MV-4-11 (cell line): ENCODE measurements at regions not wholly inside any gene's neighbourhood (a gene's known extent, or its start where the extent isn't known, plus 50 kb on each side); places are given as distances from the start of the nearest gene placed in this dataset.

ENCODE experiments used
- DNase-seq: peaks from one replicate; lab custom pipeline; 2025; lab: John Stamatoyannopoulos, UW

DNA sequence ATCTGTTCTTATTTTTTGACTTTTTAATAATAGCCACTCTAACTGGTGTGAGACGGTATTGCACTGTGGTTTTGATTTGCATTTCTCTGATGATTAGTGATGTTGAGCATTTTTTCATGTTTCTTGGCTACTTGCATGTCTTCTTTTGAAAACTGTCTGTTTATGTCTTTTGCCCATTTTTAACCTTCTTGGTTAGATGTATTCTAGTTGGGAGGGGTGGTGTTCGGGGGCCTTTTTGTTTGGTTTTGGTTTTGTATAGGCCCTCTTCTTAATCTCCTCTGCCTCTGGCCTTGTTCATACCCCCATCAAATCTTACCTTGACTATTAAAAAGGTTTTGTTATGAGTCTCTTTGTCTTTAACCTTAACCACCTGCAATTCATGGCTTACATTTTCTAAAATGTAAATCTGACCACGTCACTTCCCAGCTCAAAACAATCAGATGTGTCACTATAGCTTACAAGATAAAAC is 107.8 kb upstream of the NR4A3 start:
- DNase-seq: no peak

DNA sequence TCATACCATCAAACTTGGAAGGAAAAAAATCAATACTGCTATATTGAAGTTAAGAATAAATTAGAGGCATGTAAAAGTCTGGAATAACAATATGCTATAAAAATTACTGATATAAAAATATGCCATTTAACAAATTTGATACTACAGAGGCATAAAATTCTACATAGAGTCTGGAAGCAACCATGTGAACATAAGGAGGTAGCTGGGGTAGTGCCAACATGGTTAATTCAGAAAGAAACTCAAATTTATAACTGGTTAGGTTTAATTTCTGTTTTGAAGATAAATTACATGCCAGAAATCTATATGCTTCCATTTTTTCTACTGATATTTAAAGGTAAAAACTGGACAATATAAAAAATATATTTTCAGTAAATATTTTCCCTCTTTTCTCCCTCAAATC is 103.1 kb upstream of the NR4A3 start:
- no peak for DNase-seq

DNA sequence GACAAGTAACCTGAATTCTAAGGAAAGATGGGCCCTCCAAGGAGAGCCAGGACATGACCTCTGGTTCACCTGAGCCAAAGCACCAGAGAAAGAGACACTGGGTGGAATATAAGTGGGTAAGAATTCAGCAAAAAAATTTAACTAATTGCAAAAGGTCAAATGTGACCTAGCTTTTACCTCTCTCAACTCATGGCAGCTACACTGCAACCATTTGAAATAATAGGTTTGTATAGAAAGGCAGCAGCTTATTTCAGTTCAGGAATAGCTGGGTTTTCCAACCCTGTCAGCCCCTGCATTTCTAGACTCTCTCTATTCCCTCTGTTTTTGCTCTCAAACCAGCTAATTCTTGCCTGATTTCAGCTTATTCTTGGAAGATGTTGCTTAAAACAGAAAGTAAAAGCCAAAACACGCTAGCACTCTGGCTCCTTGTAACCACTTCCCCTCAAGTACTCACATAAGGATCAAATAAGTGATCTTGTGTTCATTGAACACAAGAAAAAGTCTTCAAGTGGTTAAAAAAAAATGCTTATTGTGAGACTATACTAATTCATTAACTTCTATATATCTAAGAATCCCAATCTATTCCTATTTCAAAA is 101.1 kb upstream of the NR4A3 start:
- peak; percentile 81 for DNase-seq

DNA sequence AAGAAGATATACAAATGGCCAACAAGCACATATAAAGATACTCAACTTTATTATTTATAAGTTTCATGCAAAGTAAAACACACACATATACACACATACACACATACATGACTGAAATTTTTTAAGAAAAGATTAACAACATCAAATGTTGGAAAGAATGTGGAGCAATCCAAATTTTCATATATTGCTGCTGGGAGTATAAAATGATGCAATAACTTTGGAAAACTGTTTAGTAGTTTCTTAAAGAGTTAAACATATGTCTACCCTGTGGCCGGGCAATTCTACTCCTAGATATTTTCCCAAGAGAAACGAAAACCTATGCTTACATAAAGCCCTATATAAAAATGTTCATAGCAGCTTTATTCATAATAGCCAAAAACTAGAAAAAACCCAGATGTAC is 99.8 kb upstream of the NR4A3 start:
- no peak for DNase-seq

DNA sequence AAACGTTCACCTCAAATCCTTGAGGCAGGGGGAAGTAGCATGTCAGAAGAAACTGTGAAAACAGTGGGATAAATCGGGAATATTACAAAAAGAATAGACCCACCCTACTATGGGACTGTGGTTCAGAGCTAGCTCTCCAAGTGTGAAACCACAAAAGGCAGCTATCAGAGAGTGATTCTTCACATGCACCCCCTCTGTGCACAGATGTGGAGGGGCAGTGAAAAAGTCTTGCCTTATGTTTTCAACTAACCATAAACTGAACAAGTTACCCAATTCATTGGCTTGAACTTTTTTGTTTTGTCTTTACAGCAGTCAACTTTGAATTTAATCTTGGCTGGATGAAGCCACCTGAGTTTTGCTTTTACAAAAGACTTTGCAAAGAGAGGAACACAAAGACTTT is 98.8 kb upstream of the NR4A3 start:
- DNase-seq: peak; percentile 22

DNA sequence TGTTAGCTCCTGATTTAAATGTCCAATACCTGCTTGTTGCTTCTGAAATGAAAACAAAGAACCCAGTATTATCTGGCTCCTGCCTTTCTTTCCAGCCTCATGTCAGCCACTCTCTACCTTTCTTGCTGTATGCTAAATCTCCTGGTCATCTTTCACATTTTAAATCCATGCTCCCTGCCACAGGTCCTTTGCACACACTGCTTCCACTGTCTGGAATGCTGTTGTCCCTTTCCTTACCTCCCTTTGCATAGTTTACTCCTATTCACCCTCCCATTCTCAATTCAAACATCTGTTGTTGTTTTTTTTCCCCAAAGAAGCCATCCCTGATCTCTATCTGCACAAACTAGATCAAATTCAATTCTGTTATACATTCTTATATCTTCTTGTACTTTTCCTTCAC is 97.0 kb upstream of the NR4A3 start:
- DNase-seq: no peak

DNA sequence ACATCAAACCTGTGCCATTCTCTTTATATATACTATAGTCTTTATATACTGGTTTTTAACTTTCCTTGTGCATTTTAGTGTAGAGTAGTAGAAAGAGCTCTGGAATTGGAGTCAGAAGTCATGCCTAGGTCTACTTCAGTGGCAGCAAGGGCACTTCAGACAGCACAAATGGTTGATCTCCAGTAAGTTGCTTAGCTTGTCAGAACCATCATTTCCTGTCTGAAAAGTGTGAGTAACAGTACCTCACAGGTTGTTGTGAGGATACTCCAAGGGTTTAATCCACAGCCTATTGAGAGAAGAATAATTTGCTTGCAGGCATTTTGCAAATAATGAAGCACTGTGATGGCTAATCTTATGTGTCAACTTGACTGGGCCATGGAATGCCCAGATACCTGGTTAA is 95.8 kb upstream of the NR4A3 start:
- no peak for DNase-seq

DNA sequence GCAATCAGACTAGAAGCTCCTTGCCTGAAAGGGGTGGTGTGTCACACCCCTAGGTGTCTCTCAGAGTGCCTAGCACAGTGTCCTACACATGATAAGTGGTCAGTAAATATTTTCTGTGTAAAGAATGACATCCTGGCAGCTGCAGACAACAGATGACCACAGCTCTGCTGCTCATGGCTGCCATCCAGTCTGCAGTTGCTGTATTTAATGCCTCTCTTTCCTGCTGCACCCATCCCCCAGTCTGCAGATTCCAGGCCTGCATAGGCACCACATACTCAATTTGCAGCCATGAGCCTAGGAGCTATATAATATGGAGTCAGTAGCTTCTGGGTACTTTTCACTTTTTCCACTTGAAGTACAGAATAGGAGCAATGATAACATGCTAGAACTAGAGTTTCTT is 94.9 kb upstream of the NR4A3 start:
- DNase-seq: no peak

DNA sequence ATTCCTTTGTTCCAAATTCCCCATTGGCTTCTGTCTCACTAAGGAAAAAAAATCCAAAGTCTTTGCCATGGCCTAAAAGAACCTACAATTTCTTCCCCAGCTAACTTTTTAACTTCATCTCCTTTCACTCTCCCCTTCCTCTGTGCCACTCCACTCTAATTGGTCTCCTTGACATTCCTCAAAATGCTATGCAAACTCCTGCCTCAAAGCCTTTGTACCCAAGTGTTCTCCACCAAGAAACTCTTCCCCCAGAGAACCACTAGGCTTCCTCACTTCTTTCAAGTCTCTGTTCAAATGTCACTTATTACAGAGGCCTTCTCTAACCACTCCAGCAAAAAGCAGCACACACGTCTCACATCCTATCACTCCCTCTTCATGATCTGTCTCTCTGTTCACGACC is 91.6 kb upstream of the NR4A3 start:
- DNase-seq: no peak

DNA sequence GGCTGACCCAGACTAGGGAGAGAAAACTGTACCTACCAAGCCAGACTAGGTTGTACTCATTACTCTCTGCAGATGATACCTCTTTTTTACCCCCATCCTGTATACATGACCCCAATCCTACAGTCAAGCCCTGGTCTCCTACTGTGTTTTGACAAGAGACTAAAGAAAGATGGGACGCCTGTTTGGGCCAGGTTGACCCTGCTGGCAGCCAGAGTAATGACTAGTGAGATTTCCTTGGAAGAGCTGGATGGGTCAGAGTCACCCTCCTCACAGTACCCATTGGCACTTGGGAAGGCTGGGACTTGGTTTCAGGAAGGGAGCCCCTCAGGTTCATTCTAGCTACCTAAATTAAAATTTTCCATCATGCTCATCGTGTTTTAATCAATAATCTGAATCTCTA is 89.7 kb upstream of the NR4A3 start:
- no peak for DNase-seq

DNA sequence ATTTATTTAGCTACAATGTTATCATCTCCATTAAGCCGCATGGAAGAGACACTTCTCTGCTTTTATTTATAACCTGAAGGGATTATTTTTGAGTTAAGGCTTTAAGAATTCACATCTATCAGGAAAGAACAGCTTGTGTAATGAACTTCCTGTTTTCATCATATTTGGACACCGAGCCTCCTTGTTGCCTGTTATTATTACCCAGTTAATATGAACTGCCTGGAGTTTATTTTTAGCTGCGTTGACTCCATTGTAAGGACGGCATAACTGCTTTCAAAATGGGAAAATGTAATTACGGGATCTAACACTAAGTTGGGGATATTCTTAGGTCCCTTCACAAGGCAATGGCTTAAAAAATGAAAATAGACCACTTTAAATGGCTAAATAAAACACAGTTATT is 89.0 kb upstream of the NR4A3 start:
- DNase-seq: peak; percentile 59

DNA sequence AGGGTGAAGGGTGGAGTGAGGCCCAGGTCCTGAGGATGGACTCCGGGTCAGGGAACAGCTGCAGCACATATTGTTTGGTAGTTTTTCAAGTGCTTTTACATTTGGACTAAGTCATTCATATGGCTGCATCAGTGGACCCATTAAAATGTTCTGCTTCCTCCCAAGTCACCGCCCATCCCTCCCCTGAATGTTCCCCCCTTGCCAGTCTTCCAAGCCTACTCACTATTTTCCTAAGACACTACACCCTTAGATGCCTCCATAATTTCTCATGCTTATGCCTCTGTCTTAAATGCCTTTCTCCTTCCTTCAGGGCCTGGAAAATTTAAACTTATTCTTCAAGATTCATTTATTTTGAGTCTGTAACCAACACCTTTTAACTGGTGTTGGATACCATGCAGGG is 86.6 kb upstream of the NR4A3 start:
- no peak for DNase-seq

DNA sequence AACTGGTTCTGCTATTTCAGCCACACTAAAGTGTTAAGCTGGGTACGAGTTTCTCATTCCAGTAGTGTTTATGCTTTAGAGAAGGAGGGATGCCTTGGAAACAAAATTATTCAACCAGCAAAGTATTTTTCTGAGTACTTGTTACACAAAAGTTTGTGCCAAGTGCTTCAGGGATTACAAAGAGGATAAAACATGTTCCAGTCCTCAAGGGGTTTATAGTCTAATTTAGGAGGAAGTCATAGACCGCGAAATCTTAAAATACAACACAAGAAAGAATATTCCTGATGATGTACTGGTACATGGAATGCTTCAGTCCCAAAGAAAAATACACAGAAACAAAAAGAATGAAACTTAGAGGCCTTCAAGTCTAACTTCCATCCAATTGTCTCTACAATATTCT is 85.4 kb upstream of the NR4A3 start:
- no peak for DNase-seq

DNA sequence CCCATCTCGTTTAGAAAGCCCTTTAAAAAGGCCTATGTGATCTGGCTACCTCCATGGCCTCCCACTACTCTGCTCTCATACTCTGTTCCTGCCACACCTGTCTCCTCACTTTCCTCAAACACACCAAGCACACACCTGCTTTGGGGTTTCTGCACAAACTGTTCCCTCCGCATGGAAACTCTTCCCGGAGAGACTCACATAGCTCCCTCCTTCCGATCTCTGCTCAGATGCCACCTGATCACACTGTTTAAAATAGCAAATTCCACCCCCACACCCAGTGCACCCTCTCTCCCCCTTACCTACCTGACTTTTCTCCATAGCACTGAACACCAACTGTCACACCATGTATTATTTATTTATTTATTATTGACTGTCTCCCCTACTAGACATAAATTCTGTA is 84.0 kb upstream of the NR4A3 start:
- DNase-seq: no peak

DNA sequence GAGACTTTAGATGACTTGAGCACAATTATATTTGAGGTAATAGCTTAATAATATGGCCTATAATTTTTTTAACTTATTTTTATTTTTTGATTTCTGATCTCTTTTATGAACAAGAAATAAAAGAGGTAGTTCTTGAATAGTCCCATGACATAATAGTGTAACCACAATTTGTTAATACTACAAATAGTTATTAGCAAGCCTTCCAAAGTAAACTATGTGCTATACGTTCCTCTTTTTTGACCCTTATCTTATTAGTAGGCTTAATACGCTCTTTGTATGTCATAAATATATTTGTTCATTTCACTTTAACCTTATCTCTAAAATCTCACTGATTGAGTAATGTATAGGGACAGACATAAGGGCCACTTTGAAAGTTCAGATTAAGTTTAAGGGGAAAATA is 78.7 kb upstream of the NR4A3 start:
- no peak for DNase-seq

DNA sequence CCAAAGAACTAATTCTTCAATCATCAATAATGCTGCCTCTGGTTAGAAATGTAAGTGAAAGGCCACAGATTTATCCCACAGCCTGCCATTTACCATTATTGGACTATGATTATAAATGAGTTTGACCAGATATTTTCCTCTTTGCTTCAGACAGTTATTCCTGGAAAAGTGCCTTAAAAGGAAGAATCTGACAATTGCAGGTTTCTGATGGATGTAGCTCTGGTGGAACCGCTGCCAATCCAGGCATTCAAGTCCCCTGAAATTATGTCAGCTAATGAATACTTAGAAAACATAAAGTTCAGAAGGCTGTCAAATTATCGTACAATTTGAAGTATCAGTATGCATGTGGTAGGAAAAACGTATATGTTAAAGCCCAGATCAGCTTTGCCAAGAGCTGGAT is 78.2 kb upstream of the NR4A3 start:
- no peak for DNase-seq

DNA sequence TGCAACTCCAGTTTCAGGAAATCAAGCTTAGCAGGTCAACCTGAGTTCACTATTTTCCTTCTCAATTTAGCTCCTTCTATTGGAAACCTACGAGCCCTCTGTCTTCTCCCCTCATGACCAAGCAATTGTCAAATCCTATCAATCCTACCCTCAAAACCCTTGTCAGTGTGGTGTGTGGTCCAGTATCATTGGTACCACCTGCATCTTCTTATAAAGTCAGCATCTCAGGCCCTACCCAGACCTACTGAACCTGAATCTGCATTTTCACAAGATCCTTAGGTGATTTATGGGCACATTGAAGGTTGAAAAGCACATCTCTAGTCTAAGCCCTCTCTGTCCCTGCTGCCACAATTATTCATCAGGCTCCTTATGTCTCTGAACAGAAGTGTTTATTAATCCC is 77.6 kb upstream of the NR4A3 start:
- DNase-seq: no peak

DNA sequence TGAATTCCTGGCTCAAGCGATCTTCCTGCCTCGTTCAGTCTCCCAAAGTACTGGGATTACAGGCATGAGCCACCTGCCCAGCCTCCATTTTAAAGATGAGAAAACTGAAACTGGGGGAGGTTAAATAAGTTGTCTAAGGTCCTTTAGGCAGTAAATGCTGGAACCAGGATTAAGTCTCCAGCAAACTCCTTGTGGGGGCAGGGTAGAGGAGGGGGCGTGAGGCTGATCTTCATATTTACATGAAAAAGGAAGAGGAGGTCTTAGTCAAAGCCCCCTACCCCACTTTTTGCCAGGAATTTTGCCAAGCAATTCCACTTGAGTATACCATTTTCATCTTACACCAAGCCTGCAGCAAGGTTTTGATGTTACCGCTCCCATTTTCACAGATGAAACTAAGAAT is 76.6 kb upstream of the NR4A3 start:
- no peak for DNase-seq

DNA sequence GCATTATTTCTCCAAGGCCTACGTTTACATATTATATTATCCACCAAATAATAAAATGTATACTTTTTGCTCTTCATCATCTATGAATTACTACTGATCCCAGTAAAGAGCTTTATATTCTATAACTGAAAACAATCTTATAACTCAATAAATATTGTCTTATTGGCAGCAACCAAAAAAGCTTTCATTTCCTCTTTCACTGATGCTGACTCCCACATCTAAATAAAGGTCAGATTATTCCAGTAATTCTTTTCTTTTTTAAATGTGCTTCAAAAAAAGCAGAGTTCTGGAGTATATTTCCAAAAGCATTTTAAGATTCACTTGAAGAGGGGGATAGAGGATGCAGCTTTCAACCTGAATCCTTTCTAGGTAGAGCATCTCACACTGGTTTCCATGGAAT is 75.3 kb upstream of the NR4A3 start:
- peak; percentile 34 for DNase-seq

DNA sequence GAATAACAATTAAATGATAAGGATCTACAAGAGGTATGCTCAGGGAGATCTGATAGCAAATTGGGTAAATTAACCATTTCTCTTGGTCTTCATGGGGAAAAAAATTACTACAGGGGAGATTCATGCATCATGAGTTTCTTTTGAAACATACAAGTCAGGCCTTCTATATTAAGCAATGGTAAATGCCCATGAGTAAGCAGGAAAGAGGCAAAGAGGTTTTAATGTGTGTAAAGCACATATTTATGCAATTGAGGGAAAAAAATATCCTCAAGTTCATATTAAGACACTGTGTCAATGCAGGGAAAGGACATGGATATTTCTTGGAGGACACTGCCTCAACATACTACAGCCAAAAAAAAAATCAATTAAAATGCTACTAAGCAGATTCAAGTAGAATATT is 73.4 kb upstream of the NR4A3 start:
- peak; percentile 68 for DNase-seq

DNA sequence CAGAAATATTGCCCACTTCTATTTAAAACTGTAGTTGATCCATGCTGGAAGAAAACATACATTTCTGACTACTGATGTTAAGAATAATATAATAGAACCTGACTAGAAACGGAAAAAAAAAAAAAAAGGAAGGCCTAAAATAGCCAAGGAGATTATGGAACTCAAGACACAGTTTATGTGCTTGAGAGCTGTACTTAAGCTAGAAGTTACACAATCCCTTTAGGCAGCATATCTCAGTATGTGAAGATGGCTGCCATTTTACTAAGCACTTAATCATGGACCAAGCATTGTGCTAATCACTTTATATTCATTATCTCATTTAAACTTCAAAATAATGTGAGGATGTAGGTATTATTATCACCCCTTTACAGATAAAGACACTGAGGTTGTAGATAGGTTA is 73.0 kb upstream of the NR4A3 start:
- DNase-seq: peak; percentile 92

DNA sequence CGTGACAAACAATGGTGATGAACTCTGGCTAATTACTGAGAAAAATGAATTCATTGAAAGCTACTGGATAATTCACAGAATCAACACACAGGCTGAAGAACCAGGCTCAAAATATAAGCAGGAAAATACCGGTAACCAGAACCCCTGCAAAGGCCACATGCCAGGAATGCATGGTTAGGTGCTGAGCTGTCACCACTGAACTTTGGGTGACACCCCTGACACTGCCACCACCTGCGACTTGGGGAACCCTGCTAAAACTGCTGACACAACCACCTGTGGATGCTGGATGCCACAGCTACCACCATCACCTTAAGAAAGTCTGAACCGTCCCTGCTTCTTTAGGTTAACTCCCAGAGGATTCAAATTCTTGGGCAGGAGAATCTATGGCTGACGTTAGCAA is 72.0 kb upstream of the NR4A3 start:
- DNase-seq: no peak

DNA sequence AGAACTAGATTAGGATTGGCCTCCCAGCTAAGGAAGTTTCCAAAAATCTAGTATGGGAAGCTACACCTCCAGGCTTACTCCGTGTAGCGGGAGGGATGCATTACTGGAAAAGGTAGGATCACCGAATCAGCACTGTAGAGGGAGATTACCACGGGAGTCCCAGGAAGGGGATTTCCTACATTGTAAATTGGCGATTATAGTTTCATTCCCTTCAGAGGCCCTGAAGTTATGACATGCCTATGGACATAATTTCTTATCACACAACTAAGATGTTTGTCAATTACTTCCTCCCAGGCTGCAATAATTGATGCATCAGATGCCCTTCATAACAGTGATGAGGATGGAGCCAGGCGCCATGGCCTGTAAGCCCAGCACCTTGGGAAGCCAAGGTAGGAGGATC is 71.2 kb upstream of the NR4A3 start:
- DNase-seq: no peak

DNA sequence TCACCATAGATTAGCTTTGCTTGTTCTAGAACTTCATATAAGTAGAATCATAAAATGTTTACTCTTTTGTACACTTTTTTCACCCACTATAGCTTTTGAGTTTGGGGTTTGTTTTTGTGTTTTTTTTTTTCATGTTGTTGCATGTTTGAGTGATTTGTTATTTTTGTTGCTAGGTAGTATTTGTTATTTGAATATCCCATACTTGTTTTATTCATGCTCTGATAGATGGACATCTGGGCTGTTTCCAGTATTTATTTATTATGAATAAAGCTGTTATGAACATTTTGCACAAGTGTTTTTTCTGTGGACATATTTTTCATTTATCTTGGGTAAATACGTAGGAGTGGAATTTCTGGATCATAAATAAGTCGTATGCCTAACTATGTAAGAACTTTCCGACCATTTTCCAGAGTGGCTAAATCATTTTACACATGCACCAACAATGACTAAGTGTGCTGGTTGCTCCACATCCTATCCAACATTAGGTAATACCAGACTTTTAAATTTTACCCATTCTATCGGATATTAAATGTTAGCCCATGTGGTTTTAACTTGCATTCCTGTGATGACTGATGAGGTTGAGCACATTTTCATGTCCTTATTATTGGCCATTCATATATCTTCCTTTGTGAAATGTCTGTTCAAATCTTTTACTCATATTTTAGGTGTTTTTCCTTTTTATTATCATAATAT is 69.1 kb upstream of the NR4A3 start:
- no peak for DNase-seq
